ENCODE measurements at regions not wholly inside any gene's neighbourhood (a gene's known extent, or its start where the extent isn't known, plus 50 kb on each side); places are given as distances from the start of the nearest gene placed in this dataset.
"Not testable (repeated sequence)": the region's sequence is repeated elsewhere in the genome, so short reads cannot be mapped to it uniquely, and the experiment has no call there.

DNA sequence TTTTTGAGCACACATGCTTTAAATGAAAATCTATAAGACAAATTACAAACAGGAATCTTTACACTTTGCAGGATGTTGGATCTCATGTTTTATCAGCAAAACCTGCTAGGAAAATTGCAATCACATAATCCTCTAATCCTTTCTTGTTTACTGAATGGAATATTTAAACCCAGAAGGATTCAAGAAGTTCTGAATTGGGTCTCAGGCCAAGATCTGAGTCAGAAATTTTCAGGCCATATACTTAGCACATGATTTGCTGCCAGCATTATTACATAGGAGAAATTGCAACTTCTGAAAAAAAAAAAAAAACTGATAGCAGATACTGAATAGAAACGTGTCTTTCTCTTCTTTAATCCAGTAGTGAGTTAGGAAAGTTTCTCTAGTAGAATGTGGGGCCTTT, 1005.3 kb upstream of the POT1 start:
- TF ChIP-seq, protein P1, sequence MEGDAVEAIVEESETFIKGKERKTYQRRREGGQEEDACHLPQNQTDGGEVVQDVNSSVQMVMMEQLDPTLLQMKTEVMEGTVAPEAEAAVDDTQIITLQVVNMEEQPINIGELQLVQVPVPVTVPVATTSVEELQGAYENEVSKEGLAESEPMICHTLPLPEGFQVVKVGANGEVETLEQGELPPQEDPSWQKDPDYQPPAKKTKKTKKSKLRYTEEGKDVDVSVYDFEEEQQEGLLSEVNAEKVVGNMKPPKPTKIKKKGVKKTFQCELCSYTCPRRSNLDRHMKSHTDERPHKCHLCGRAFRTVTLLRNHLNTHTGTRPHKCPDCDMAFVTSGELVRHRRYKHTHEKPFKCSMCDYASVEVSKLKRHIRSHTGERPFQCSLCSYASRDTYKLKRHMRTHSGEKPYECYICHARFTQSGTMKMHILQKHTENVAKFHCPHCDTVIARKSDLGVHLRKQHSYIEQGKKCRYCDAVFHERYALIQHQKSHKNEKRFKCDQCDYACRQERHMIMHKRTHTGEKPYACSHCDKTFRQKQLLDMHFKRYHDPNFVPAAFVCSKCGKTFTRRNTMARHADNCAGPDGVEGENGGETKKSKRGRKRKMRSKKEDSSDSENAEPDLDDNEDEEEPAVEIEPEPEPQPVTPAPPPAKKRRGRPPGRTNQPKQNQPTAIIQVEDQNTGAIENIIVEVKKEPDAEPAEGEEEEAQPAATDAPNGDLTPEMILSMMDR (IDR thresholded peaks at IDR 0.05; ENCODE audit: extremely low read depth, insufficient read depth, missing control alignments) = no peak
- in situ Hi-C loops (cut with MboI; ENCODE audit: low pct_unique_long_range_greater_than_20kb, low sequenced_read_pairs, unreplicated experiment) = no loop called here
- DNase-seq (ENCODE audit: low spot score) = no peak

DNA sequence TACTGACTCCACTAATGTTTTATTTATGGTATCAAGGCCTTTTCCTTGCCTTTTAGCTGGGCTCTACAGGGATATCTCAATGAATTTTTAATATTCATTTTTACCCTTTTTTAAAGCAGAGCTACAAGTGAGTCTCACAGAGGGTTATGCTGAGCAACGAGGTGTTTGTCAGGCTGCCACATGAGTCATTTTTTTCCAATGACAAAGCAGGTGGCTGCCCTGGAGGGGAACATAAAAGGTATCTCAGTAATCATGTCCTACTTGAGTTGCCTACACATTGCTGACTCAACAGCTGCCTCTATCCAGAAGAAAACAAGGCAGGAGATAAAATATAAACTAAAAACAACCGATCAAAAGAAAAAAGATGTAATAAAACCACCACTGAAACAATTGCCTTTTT, 1004.9 kb upstream of the POT1 start:
- DNase-seq (ENCODE audit: low spot score) = no peak
- in situ Hi-C loops (cut with MboI; ENCODE audit: low pct_unique_long_range_greater_than_20kb, low sequenced_read_pairs, unreplicated experiment) = no loop called here

DNA sequence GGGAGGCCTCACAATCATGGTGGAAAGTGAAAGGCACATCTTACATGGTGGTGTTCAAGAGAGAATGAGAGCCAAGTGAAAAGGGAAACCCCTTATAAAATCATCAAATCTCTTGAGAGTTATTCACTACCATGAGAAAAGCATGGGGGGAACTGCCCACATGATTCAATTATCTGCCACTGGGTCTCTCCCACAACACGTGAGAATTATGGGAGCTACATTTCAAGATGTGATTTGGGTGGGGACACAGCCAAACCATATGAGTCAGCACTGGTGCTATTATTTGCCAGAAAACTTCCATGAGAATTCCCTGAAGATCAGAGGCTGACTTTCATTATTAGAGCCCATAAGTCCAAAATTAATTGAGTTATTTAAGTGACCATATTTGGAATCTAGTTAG, 1001.2 kb upstream of the POT1 start:
- TF ChIP-seq, protein P1 (IDR thresholded peaks at IDR 0.05; ENCODE audit: extremely low read depth, insufficient read depth, missing control alignments) = no peak
- in situ Hi-C loops (cut with MboI; ENCODE audit: low pct_unique_long_range_greater_than_20kb, low sequenced_read_pairs, unreplicated experiment) = no loop called here
- no peak for DNase-seq (ENCODE audit: low spot score)

More for the DNA sequence above, 1004.9 kb upstream of the POT1 start:
- TF ChIP-seq, protein P1 (IDR thresholded peaks at IDR 0.05; ENCODE audit: extremely low read depth, insufficient read depth, missing control alignments) = no peak

DNA sequence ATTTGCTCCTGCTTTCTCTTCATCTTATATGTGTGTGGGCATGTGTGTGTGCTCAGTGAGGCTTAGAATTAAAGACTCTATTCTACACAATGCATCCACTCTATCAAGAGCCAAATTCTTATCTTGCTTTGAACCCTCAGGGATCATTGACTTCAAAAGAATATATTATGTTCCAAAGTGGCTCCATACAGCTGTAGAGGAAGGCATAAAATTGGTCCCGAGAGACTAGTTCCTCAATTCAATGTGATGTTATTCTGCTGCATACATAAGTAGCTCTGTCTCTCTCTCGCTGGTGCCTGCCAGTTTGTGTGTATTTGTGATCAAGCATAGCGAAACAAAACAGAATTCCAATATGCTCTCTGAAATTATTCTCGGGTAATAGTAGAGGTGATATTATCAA, 997.9 kb upstream of the POT1 start:
- DNase-seq (ENCODE audit: low spot score) = no peak
- TF ChIP-seq, protein P1 (IDR thresholded peaks at IDR 0.05; ENCODE audit: extremely low read depth, insufficient read depth, missing control alignments) = no peak
- in situ Hi-C loops (cut with MboI; ENCODE audit: low pct_unique_long_range_greater_than_20kb, low sequenced_read_pairs, unreplicated experiment) = no loop called here

DNA sequence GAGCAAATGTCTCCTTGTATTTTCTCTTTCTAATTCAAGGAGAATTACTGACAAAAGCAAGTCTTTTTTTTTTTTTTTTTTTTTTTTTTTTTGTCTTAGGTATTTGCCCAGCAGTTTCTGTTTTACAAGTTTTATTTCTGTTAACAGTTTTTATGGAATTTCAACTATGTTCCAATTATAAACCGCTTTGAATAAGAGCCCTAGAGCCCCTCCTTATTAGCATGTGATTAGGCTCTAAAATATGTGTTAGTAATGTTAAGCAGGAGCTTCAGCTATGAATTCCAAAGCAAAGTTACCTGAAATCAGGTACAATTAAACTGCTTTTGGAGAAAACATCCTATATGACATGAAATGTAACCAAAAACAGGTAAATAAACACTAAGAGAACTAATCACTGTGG, 997.0 kb upstream of the POT1 start:
- in situ Hi-C loops (cut with MboI; ENCODE audit: low pct_unique_long_range_greater_than_20kb, low sequenced_read_pairs, unreplicated experiment) = no loop called here
- TF ChIP-seq, protein P1 (IDR thresholded peaks at IDR 0.05; ENCODE audit: extremely low read depth, insufficient read depth, missing control alignments) = no peak
- DNase-seq (ENCODE audit: low spot score) = no peak

DNA sequence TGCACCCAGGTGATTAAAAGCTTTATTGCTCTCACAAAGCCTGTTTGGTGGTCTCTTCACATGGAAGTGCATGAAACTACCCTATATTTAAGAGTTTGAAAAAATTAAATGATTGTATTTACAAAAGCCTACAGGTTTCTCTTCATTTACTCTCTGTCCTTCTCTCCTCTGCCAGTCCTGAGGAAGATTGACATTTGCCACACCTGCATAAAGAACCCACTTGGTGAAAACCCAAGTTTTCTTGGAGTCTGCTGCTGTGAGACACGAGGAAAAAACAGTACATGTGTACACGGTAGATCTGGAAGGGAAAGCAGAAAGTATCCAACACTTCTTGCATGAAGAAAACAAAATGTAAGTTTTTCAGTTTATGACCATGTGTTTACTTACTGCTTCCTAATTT, 994.4 kb upstream of the POT1 start:
- in situ Hi-C loops (cut with MboI; ENCODE audit: low pct_unique_long_range_greater_than_20kb, low sequenced_read_pairs, unreplicated experiment) = no loop called here
- TF ChIP-seq, protein P1 (IDR thresholded peaks at IDR 0.05; ENCODE audit: extremely low read depth, insufficient read depth, missing control alignments) = no peak
- no peak for DNase-seq (ENCODE audit: low spot score)

DNA sequence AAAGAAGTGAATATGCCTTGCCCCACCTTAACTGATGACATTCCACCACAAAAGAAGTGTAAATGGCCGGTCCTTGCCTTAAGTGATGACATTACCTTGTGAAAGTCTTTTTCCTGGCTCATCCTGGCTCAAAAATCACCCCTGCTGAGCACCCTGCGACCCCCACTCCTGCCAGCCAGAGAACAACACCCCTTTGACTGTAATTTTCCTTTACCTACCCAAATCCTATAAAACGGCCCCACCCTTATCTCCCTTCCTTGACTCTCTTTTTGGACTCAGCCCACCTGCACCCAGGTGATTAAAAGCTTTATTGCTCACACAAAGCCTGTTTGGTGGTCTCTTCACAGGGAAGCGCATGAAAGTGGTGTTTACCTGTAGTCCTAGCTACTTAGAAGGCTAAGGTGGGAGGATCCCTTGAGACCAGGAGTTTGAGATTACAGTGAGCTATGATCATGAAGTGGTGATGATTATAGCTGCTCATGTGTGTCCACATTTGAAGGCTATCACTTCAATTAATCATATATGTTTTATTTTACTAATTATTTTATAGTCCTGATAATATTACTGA, 985.8 kb upstream of the POT1 start:
- in situ Hi-C loops (cut with MboI; ENCODE audit: low pct_unique_long_range_greater_than_20kb, low sequenced_read_pairs, unreplicated experiment) = not testable (repeated sequence)

More for the DNA sequence above, 985.8 kb upstream of the POT1 start:
- not testable (repeated sequence) for DNase-seq (ENCODE audit: low spot score)
